HUES64 (cell line): ENCODE measurements at regions not wholly inside any gene's neighbourhood (a gene's known extent, or its start where the extent isn't known, plus 50 kb on each side); places are given as distances from the start of the nearest gene placed in this dataset.
"Not testable (repeated sequence)": the region's sequence is repeated elsewhere in the genome, so short reads cannot be mapped to it uniquely, and the experiment has no call there.

ENCODE experiments used
- H3K27ac ChIP-seq: 2 replicates; pipeline ENCODE4 v1.7.0; 2013; ENCODE audit warnings: low read depth, low read length, inconsistent platforms
- H3K27me3 ChIP-seq: 2 replicates; pipeline ENCODE4 v1.6.1; 2013; ENCODE audit warnings: mild to moderate bottlenecking, low read length; ENCODE audit not compliant: insufficient read depth
- H3K36me3 ChIP-seq: 2 replicates; pipeline ENCODE4 v1.6.1; 2013; ENCODE audit warnings: mild to moderate bottlenecking, low read length; ENCODE audit not compliant: insufficient read depth
- H3K4me1 ChIP-seq: 2 replicates; pipeline ENCODE4 v1.6.1; 2013; ENCODE audit warnings: mild to moderate bottlenecking, low read length, moderate library complexity; ENCODE audit not compliant: insufficient read depth
- H3K4me3 ChIP-seq: 2 replicates; pipeline ENCODE4 v1.5.1; 2013; ENCODE audit warnings: mild to moderate bottlenecking, low read length, moderate library complexity
- H3K9ac ChIP-seq: 2 replicates; pipeline ENCODE4 v1.6.1; 2013; ENCODE audit warnings: mild to moderate bottlenecking, low read depth, low read length
- H3K9me3 ChIP-seq: 2 replicates; pipeline ENCODE4 v1.6.1; 2013; ENCODE audit warnings: low read depth, low read length; ENCODE audit not compliant: insufficient read depth
- WGBS: fragments of 150-250, 120-280 bp; methylation state at CpG from one replicate; pipeline ENCODE4 v1.1.7; 2013; ENCODE audit warnings: missing lambda C conversion rate; 5-methylcytosine and 5-hydroxymethylcytosine counted together

- not testable (repeated sequence) for H3K36me3 ChIP-seq, H3K27ac ChIP-seq, H3K4me3 ChIP-seq, H3K9ac ChIP-seq, H3K27me3 ChIP-seq, H3K9me3 ChIP-seq, H3K4me1 ChIP-seq
- 90% methylated on average over 22 of the region's 33 CpGs for WGBS
Observed at GRCh38 chr6:165765256-165765655, 102.2 kb upstream of the PDE10A start.

GRCh38 chr6:165762876-165763275, 99.8 kb upstream of the PDE10A start:
- Histone ChIP-seq H3K9ac (no peak overlapping the region), H3K36me3 (no peaks in the 10 kb centered on the region), H3K27me3 (no peaks in the 10 kb centered on the region; the same call in 1 of the 2 replicates), H3K4me3 (no peak overlapping the region), H3K27ac (no peak overlapping the region), H3K4me1 (no peaks in the 10 kb centered on the region), H3K9me3 (no peaks in the 10 kb centered on the region)
- 96% methylated on average over 5 of the region's 6 CpGs for WGBS

GRCh38 chr6:165762125-165762524, 99.1 kb upstream of the PDE10A start:
- no peaks in the 10 kb centered on the region; the same call in 1 of the 2 replicates for H3K27me3 ChIP-seq

GRCh38 chr6:165760803-165761185, 97.8 kb upstream of the PDE10A start:
- Histone ChIP-seq H3K4me1 (no peaks in the 10 kb centered on the region), H3K9ac (no peak overlapping the region), H3K9me3 (no peaks in the 10 kb centered on the region), H3K4me3 (no peak overlapping the region), H3K36me3 (no peaks in the 10 kb centered on the region), H3K27me3 (no peaks in the 10 kb centered on the region; the same call in 1 of the 2 replicates), H3K27ac (no peak overlapping the region)
- WGBS: 94% methylated on average over 8 of the region's 8 CpGs

More at GRCh38 chr6:165762125-165762524, 99.1 kb upstream of the PDE10A start:
- Histone ChIP-seq H3K36me3 (no peaks in the 10 kb centered on the region), H3K9me3 (no peaks in the 10 kb centered on the region), H3K4me3 (no peak overlapping the region), H3K27ac (no peak overlapping the region), H3K9ac (no peak overlapping the region), H3K4me1 (no peaks in the 10 kb centered on the region)
- WGBS: 93% methylated on average over 2 of the region's 2 CpGs

- Histone ChIP-seq H3K36me3 (no peaks in the 10 kb centered on the region), H3K27ac (no peak overlapping the region), H3K9ac (no peak overlapping the region), H3K27me3 (no peaks in the 10 kb centered on the region; the same call in 1 of the 2 replicates), H3K9me3 (no peaks in the 10 kb centered on the region), H3K4me1 (no peaks in the 10 kb centered on the region), H3K4me3 (no peak overlapping the region)
- 93% methylated on average over 6 of the region's 7 CpGs for WGBS
Observed at GRCh38 chr6:165760126-165760802, 97.2 kb upstream of the PDE10A start.

GRCh38 chr6:165758441-165758840, 95.4 kb upstream of the PDE10A start:
- no peak overlapping the region for H3K9ac ChIP-seq
- no peaks in the 10 kb centered on the region for H3K9me3 ChIP-seq

GRCh38 chr6:165755583-165755982, 92.5 kb upstream of the PDE10A start:
- Histone ChIP-seq H3K36me3 (no peaks in the 10 kb centered on the region), H3K4me3 (no peak overlapping the region), H3K27me3 (no peaks in the 10 kb centered on the region), H3K9me3 (no peaks in the 10 kb centered on the region), H3K27ac (no peak overlapping the region), H3K9ac (no peak overlapping the region), H3K4me1 (no peaks in the 10 kb centered on the region)
- WGBS: 86% methylated on average over 4 of the region's 4 CpGs

More at GRCh38 chr6:165758441-165758840, 95.4 kb upstream of the PDE10A start:
- Histone ChIP-seq H3K4me3 (no peak overlapping the region), H3K27ac (no peak overlapping the region), H3K4me1 (no peaks in the 10 kb centered on the region), H3K36me3 (no peaks in the 10 kb centered on the region), H3K27me3 (no peaks in the 10 kb centered on the region)

- Histone ChIP-seq H3K4me1 (no peaks in the 10 kb centered on the region), H3K9me3 (no peaks in the 10 kb centered on the region), H3K36me3 (no peaks in the 10 kb centered on the region), H3K9ac (no peak overlapping the region), H3K27me3 (no peaks in the 10 kb centered on the region), H3K27ac (no peak overlapping the region), H3K4me3 (no peak overlapping the region)
Observed at GRCh38 chr6:165753506-165753905, 90.5 kb upstream of the PDE10A start.

GRCh38 chr6:165752451-165752850, 89.4 kb upstream of the PDE10A start:
- H3K4me3 ChIP-seq: no peak overlapping the region
- no peaks in the 10 kb centered on the region for H3K4me1 ChIP-seq
- WGBS: 91% methylated on average over 3 of the region's 3 CpGs
- no peak overlapping the region for H3K27ac ChIP-seq
- H3K27me3 ChIP-seq: no peaks in the 10 kb centered on the region
- H3K36me3 ChIP-seq: no peaks in the 10 kb centered on the region
- no peak overlapping the region for H3K9ac ChIP-seq
- H3K9me3 ChIP-seq: no peaks in the 10 kb centered on the region

GRCh38 chr6:165751486-165751885, 88.4 kb upstream of the PDE10A start:
- Histone ChIP-seq H3K4me1 (no peaks in the 10 kb centered on the region), H3K36me3 (no peaks in the 10 kb centered on the region), H3K9me3 (no peaks in the 10 kb centered on the region), H3K4me3 (no peak overlapping the region), H3K27ac (no peak overlapping the region), H3K9ac (no peak overlapping the region), H3K27me3 (no peaks in the 10 kb centered on the region)
- WGBS: 91% methylated on average over 7 of the region's 7 CpGs

GRCh38 chr6:165749163-165749562, 86.1 kb upstream of the PDE10A start:
- no peak overlapping the region for H3K4me3 ChIP-seq

GRCh38 chr6:165748390-165748789, 85.3 kb upstream of the PDE10A start:
- no peaks in the 10 kb centered on the region for H3K9me3 ChIP-seq
- no peak overlapping the region for H3K4me3 ChIP-seq
- no peak overlapping the region for H3K9ac ChIP-seq
- no peak overlapping the region for H3K27ac ChIP-seq
- H3K27me3 ChIP-seq: no peaks in the 10 kb centered on the region
- H3K4me1 ChIP-seq: no peaks in the 10 kb centered on the region
- WGBS: 96% methylated on average over 5 of the region's 6 CpGs
- H3K36me3 ChIP-seq: no peaks in the 10 kb centered on the region

More at GRCh38 chr6:165749163-165749562, 86.1 kb upstream of the PDE10A start:
- Histone ChIP-seq H3K9me3 (no peaks in the 10 kb centered on the region), H3K27ac (no peak overlapping the region), H3K9ac (no peak overlapping the region), H3K27me3 (no peaks in the 10 kb centered on the region), H3K4me1 (no peaks in the 10 kb centered on the region), H3K36me3 (no peaks in the 10 kb centered on the region)
